OCI-LY1 (cell line): ENCODE measurements at regions not wholly inside any gene's neighbourhood (a gene's known extent, or its start where the extent isn't known, plus 50 kb on each side); places are given as distances from the start of the nearest gene placed in this dataset.

Source experiments
- EZH2 ChIP-seq: fragments of 200-600 bp; sonication (generic), shearing (Covaris generic); IDR thresholded peaks from 2 replicates; pipeline ENCODE4 v1.8.0; 2017; ENCODE audit warnings: borderline replicate concordance, mixed run types, mild to moderate bottlenecking, antibody characterized with exemption, low read length, moderate library complexity, mixed read lengths
- TF ChIP-seq, protein P1 (sequence below): fragments of 200-600 bp; sonication (generic), shearing (Covaris generic); IDR thresholded peaks from 2 replicates; pipeline ENCODE4 v1.5.1; 2017; ENCODE audit warnings: mild to moderate bottlenecking, antibody characterized with exemption, low read length, moderate library complexity, mixed read lengths

DNA sequence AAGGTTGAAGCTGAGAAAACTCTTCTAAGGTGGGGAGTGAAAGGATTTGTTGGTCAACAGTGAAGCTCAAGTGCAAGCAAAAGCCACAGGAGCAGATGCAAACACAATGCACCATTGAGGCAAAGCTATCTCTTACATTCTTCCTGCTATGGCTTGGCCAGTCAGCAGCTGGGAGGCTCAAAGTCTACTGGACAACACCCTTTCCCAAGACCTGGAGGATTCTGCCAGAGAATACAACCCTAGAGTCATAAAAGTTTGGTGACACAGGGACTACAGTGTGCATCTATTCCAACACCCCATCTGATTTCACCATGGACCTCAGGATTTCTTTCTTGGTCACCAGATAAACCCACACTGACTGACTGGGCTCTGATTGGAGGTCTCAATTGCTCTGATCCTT lies 342.0 kb downstream of the HRH4 start:
- TF ChIP-seq, protein P1, sequence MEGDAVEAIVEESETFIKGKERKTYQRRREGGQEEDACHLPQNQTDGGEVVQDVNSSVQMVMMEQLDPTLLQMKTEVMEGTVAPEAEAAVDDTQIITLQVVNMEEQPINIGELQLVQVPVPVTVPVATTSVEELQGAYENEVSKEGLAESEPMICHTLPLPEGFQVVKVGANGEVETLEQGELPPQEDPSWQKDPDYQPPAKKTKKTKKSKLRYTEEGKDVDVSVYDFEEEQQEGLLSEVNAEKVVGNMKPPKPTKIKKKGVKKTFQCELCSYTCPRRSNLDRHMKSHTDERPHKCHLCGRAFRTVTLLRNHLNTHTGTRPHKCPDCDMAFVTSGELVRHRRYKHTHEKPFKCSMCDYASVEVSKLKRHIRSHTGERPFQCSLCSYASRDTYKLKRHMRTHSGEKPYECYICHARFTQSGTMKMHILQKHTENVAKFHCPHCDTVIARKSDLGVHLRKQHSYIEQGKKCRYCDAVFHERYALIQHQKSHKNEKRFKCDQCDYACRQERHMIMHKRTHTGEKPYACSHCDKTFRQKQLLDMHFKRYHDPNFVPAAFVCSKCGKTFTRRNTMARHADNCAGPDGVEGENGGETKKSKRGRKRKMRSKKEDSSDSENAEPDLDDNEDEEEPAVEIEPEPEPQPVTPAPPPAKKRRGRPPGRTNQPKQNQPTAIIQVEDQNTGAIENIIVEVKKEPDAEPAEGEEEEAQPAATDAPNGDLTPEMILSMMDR: no peak
- TF ChIP-seq EZH2: no peak
